GM12878 (cell line): ENCODE measurements at regions not wholly inside any gene's neighbourhood (a gene's known extent, or its start where the extent isn't known, plus 50 kb on each side); places are given as distances from the start of the nearest gene placed in this dataset.

ENCODE experiments used
- ATAC-seq: fragments of 200-7000 bp; cut with Tn5 transposase; 3 replicates; pipeline ENCODE4 v1.9.1; 2020; ENCODE audit warnings: mild to moderate bottlenecking, moderate library complexity
- BruUV-seq: library from RNA; stranded (reverse); fragments of 400-500 nt; replicated peaks from 2 replicates; lab custom pipeline; 2021; lab: Mats Ljungman, UMichigan
- CTCF ChIA-PET: fragments of 300-600 bp; sonication (Branson Sonifier 250); formaldehyde crosslinking; extraction: SDS; loops from one replicate; lab custom pipeline; 2021; ENCODE audit warnings: inconsistent platforms; lab: Yijun Ruan, JAX
- POLR2A ChIA-PET: fragments of 350-600 bp; formaldehyde crosslinking; extraction: SDS; loops from one replicate; lab custom pipeline; 2021; ENCODE audit warnings: inconsistent platforms; lab: Charles Lee
- RAD21 ChIA-PET: fragments of 300-600 bp; sonication (Branson Sonifier 250); formaldehyde crosslinking; loops from one replicate; lab custom pipeline; 2023; ENCODE audit warnings: antibody characterized with exemption; ENCODE audit not compliant: unreplicated experiment; lab: Charles Lee
- SMC1A ChIA-PET: fragments of 300-600 bp; sonication (Branson Sonifier 250); formaldehyde crosslinking; loops from one replicate; lab custom pipeline; 2023; ENCODE audit not compliant: unreplicated experiment, uncharacterized antibody; lab: Charles Lee
- DNase-seq: peaks from one replicate; pipeline ENCODE4 v3.0.0-alpha.2; 2011; ENCODE audit warnings: low read depth, low spot score
- FAIRE-seq: peaks from 3 replicates; lab custom pipeline; 2011; peaks lifted over from hg19 to GRCh38; lab: Jason Lieb, UNC
- H2AFZ ChIP-seq: 2 replicates; pipeline ENCODE4 v1.6.0; 2011; ENCODE audit warnings: low read depth, low read length, control low read depth; ENCODE audit not compliant: control insufficient read depth
- H3K27ac ChIP-seq: 2 replicates; pipeline ENCODE4 v1.5.1; 2011; ENCODE audit warnings: control low read depth; ENCODE audit not compliant: control insufficient read depth, insufficient read depth
- H3K27me3 ChIP-seq, 2 experiments: replicated peaks in 1 of 2; 2 replicates each; pipeline versions ENCODE4 v1.6.0 to v1.6.1; 2011; ENCODE audit warnings: low read length in 1 of 2; ENCODE audit not compliant: control insufficient read depth in 2 of 2, insufficient read depth in 2 of 2
- H3K36me3 ChIP-seq, 2 experiments: 2 replicates each; pipeline ENCODE4 v1.5.1; 2011; ENCODE audit warnings: low read length in 1 of 2; ENCODE audit not compliant: control insufficient read depth in 2 of 2, insufficient read depth in 2 of 2
- H3K4me1 ChIP-seq: 2 replicates; pipeline ENCODE4 v1.6.1; 2011; ENCODE audit warnings: mild to moderate bottlenecking, low read length, moderate library complexity, mixed read lengths; ENCODE audit not compliant: control insufficient read depth, insufficient read depth
- H3K4me2 ChIP-seq: 2 replicates; pipeline ENCODE4 v1.6.0; 2011; ENCODE audit warnings: control low read depth; ENCODE audit not compliant: control insufficient read depth, insufficient read depth
- H3K4me3 ChIP-seq: fragments of 200-600 bp; sonication (generic); 2 replicates; pipeline ENCODE4 v1.5.1; 2016
- H3K79me2 ChIP-seq: 2 replicates; pipeline ENCODE4 v1.6.0; 2011; ENCODE audit warnings: low read length; ENCODE audit not compliant: control insufficient read depth, insufficient read depth
- H3K9ac ChIP-seq: 2 replicates; pipeline ENCODE4 v1.8.0; 2011; ENCODE audit warnings: low read length, control low read depth, mixed read lengths; ENCODE audit not compliant: control insufficient read depth, insufficient read depth
- H3K9me3 ChIP-seq: replicated peaks from 3 replicates; pipeline ENCODE4 v1.5.1; 2011; ENCODE audit warnings: mild to moderate bottlenecking, low read length; ENCODE audit not compliant: control insufficient read depth, insufficient read depth
- H4K20me1 ChIP-seq: 2 replicates; pipeline ENCODE4 v1.6.0; 2011; ENCODE audit not compliant: control insufficient read depth, insufficient read depth
- CEBPB ChIP-seq, 2 experiments: fragments of 150-350 bp in 1 of 2; IDR thresholded peaks; 2 replicates each; pipeline ENCODE4 v1.6.1; 2012 to 2014; ENCODE audit warnings: low read depth in 2 of 2, low read length in 2 of 2, borderline replicate concordance in 1 of 2, inconsistent platforms in 1 of 2
- JUNB ChIP-seq: IDR thresholded peaks from 2 replicates; pipeline ENCODE4 v1.6.1; 2016; ENCODE audit warnings: antibody characterized with exemption, mild to moderate bottlenecking
- NFYB ChIP-seq: IDR thresholded peaks from 2 replicates; pipeline ENCODE4 v1.6.1; 2011; ENCODE audit warnings: low read depth, mild to moderate bottlenecking, low read length, improper control_type of control experiment, moderate library complexity; ENCODE audit not compliant: insufficient read depth
- RB1 ChIP-seq: fragments of 450-650 bp; formaldehyde crosslinking; IDR thresholded peaks from 2 replicates; pipeline ENCODE4 v1.6.1; 2017; ENCODE audit warnings: mild to moderate bottlenecking, borderline replicate concordance
- YBX1 ChIP-seq: fragments of 450-650 bp; IDR thresholded peaks from 2 replicates; pipeline ENCODE4 v1.6.1; 2016; ENCODE audit warnings: antibody characterized with exemption
- WGBS: methylation state at CpG from one replicate; pipeline ENCODE4 v1.1.6; 2016; ENCODE audit warnings: low lambda C conversion rate; ENCODE audit not compliant: insufficient replicate concordance, insufficient coverage; ENCODE audit errors: missing lambda C conversion rate; 5-methylcytosine and 5-hydroxymethylcytosine counted together
- in situ Hi-C: fragments of 300-500 bp; cut with MboI; formaldehyde crosslinking; loops from 9 replicates; pipeline ENCODE4 v1.14.3; 2018; ENCODE audit warnings: mixed read lengths
- intact Hi-C: fragments of 100-400 bp; cut with micrococcal nuclease; formaldehyde crosslinking; loops from one replicate; pipeline ENCODE4 v1.14.2; 2022; ENCODE audit not compliant: unreplicated experiment
- TF ChIP-seq, protein P1 (sequence below): IDR thresholded peaks from 2 replicates; pipeline ENCODE4 v1.6.1; 2011; ENCODE audit warnings: borderline replicate concordance, low read depth, mild to moderate bottlenecking, moderate library complexity, mixed read lengths, low read length; ENCODE audit not compliant: insufficient read depth; ENCODE audit errors: extremely low read length

DNA sequence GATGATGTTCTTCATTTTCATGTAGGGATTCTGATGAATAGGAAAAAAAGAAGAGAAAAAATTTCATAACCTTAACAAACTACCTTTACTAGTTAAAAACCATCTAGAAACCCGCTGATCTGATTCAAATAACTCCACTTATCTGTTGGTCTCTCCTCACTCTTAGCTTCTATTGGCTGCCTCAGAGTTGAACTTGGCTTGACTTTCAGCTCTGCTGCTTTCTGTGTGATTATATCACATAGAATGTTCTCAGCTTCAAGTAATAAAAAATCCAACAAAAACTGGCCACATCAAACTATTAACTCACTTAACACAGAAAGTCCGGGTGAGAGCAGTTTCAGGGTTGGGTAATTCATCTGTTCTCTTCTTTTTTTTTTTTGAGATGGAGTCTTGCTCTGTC, 126.8 kb upstream of the RASGRP1 start:
- DNase-seq = no peak
- ChIA-PET CTCF (interaction anchor here (0.7 to 15.4 kb wide), 58 partner anchors 7 to 700 kb away, joined by 3 to 288 read pairs (median 10); partner anchors contain the start of genes FAM98B and RASGRP1), POLR2A (interaction anchor here (0.6 to 6.9 kb wide), 18 partner anchors 8 to 937 kb away, joined by 3 to 45 read pairs (median 6); partner anchors contain the start of gene FAM98B), RAD21 (interaction anchor here (0.7 to 12.0 kb wide), 32 partner anchors 7 to 1416 kb away, joined by 3 to 322 read pairs (median 13); partner anchors contain the start of genes FAM98B and RASGRP1), SMC1A (interaction anchor here (0.7 to 17.6 kb wide), 35 partner anchors 7 to 384 kb away, joined by 3 to 293 read pairs (median 20); partner anchors contain the start of genes FAM98B and RASGRP1)
- H3K27me3 ChIP-seq = no peaks in the 10 kb centered on the region
- H3K4me1 ChIP-seq = peaks cover 34% of the 10 kb centered on the region
- no peaks in the 10 kb centered on the region for H3K36me3 ChIP-seq
- peak; percentile 21 for ATAC-seq
- no peak for TF ChIP-seq RB1
- TF ChIP-seq YBX1 = 0 out of 2 replicates have a peak, but pooled peaks have one; percentile 4
- TF ChIP-seq NFYB = peak; percentile 53; the same call in 1 of the 2 replicates
- TF ChIP-seq, protein P1, sequence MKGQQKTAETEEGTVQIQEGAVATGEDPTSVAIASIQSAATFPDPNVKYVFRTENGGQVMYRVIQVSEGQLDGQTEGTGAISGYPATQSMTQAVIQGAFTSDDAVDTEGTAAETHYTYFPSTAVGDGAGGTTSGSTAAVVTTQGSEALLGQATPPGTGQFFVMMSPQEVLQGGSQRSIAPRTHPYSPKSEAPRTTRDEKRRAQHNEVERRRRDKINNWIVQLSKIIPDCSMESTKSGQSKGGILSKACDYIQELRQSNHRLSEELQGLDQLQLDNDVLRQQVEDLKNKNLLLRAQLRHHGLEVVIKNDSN = no peak
- 0 out of 4 replicates have a peak, but pooled peaks of 1 of the 2 experiments have one; percentile 25 for TF ChIP-seq CEBPB (IDR thresholded peaks at IDR 0.05; ENCODE audit: borderline replicate concordance in 1 of 2, low read depth in 2 of 2, low read length in 2 of 2)
- peak; percentile 4; the same call in 1 of the 2 replicates for TF ChIP-seq JUNB
- H3K4me2 ChIP-seq = peak overlapping the region; percentile 7; the same call in 1 of the 2 replicates
- H3K4me3 ChIP-seq = no peak overlapping the region
- no peaks in the 10 kb centered on the region for H3K9me3 ChIP-seq
- WGBS = 0% methylated on average over 2 of the region's 2 CpGs
- intact Hi-C loops (loop anchor here (2.0 kb wide), 2 partner anchors 217 to 251 kb away; no protein-coding TSS in a partner anchor), in situ Hi-C loops (loop anchor here (10.0 kb wide), 2 partner anchors 247 to 697 kb away; no protein-coding TSS in a partner anchor)
- H2AFZ ChIP-seq = no peak overlapping the region
- BruUV-seq = TSS peak; percentile 85
- H3K79me2 ChIP-seq = no peaks in the 10 kb centered on the region
- no peak overlapping the region for H3K9ac ChIP-seq
- FAIRE-seq = no peak
- peak overlapping the region; percentile 21; the same call in 1 of the 2 replicates for H3K27ac ChIP-seq
- H4K20me1 ChIP-seq = no peaks in the 10 kb centered on the region
